ENCODE measurements at regions not wholly inside any gene's neighbourhood (a gene's known extent, or its start where the extent isn't known, plus 50 kb on each side); places are given as distances from the start of the nearest gene placed in this dataset.

DNA sequence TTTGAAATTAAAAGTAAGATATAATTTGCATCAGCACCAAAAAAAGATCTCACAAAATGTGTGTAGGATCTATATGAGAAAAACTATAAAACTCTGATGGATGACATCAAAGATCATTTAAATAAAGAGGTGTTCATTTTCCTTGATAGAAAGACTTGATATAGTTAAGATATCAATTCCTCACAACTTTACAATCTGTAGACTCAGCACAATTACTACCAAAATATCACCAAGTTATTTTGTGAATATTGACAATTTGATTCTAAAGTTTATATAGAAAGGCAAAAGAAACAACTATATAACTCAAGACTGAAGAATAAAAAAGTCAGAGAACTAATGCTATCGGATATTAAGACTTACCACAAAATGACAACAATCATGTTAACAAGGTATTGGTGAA is 638.9 kb downstream of the HS3ST4 start:
- H3K4me3 ChIP-seq (ENCODE audit: low read depth, poor library complexity, severe bottlenecking) = no peak overlapping the region
- WGBS, 2 donors = 88 to 95% methylated on average over 1 of the region's 1 CpG
- intact Hi-C loops (cut with DNase I; ENCODE audit: low total_unique reads) = no loop called here
- no peak for DNase-seq (ENCODE audit: low spot score in 2 of 2)
- no peak for TF ChIP-seq POLR2A (IDR thresholded peaks at IDR 0.05)
- TF ChIP-seq, protein P1, sequence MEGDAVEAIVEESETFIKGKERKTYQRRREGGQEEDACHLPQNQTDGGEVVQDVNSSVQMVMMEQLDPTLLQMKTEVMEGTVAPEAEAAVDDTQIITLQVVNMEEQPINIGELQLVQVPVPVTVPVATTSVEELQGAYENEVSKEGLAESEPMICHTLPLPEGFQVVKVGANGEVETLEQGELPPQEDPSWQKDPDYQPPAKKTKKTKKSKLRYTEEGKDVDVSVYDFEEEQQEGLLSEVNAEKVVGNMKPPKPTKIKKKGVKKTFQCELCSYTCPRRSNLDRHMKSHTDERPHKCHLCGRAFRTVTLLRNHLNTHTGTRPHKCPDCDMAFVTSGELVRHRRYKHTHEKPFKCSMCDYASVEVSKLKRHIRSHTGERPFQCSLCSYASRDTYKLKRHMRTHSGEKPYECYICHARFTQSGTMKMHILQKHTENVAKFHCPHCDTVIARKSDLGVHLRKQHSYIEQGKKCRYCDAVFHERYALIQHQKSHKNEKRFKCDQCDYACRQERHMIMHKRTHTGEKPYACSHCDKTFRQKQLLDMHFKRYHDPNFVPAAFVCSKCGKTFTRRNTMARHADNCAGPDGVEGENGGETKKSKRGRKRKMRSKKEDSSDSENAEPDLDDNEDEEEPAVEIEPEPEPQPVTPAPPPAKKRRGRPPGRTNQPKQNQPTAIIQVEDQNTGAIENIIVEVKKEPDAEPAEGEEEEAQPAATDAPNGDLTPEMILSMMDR (IDR thresholded peaks at IDR 0.05) = no peak

DNA sequence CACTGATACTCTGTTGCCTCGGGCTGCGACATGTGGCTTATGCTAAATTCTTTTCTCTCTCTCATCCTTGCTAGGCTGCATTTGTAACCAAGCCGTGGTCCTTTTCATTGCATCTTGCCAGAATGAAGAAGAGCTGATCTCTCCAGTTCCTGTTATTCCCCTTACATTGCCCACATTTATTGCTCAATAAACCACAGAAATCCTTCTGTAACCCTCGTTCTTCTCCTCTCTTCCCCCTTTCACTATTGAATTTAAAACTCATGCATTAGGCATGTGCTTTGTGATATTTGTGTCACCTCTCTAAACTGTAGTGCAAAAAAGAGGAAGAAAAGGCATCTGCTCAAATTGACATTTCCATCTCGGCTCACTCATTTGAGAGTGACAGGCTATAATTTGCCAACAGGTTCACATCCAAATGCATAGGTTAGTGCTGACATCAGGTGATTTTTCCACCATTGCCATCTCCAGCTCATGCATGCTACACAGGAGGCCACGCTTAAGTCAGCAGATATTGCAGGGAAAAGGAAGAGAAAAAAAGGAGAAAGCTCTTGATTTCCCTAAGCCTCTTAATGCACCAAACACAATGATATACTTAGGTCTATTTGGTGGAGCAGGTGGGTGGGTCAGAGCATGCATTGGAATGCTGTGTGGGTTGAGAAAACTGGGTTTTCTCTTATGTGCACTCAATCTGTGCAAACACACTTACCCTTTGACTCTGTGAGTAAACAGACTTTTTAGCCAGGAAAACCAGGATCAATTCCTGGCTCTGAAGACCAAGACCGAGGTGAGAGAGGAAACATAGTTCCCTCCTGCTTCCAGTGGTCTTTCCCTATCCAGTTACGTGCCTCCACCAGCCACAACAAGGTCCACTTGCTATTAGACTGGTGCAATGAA is 642.7 kb downstream of the HS3ST4 start:
- TF ChIP-seq, protein P1 (IDR thresholded peaks at IDR 0.05) = no peak
- WGBS, 2 donors = 42 to 44% methylated on average over 8 of the region's 8 CpGs
- no peak overlapping the region for H3K4me3 ChIP-seq (ENCODE audit: low read depth, poor library complexity, severe bottlenecking)
- no peak for DNase-seq (ENCODE audit: low spot score in 2 of 2)
- intact Hi-C loops (cut with DNase I; ENCODE audit: low total_unique reads) = no loop called here

DNA sequence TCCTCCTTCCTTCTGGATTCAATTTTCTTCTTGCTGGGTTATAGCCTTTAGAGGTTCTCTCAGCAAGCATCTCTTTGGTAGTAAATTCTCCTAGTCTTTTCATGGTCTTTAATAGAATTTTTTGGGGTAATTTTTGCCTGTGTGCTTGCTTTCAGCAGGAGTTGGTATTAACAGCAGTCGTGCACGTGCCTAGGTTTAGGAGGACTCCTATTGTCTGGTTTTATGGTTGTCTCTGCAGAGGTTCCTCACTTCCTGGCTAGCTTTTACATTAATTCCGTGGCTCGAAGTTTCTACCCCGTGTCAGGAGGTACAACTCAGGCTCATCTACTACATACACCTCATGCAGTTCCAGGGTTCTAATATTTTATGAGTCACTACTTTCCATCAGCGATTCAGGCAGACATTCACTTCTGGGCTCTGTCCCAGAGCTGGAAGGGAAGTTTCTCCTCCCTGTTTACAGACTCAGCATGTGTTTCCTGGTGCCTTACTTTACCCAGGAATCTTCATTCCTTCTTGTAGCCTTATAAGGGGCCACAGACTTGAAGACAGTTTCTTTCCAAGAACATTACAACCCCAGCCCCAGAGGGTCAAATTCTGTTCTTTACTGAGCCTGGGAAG is 643.6 kb downstream of the HS3ST4 start:
- no peak for DNase-seq (ENCODE audit: low spot score in 2 of 2)
- intact Hi-C loops (cut with DNase I; ENCODE audit: low total_unique reads) = no loop called here
- TF ChIP-seq, protein P1 (IDR thresholded peaks at IDR 0.05) = no peak
- no peak for TF ChIP-seq POLR2A (IDR thresholded peaks at IDR 0.05)
- H3K4me3 ChIP-seq (ENCODE audit: low read depth, poor library complexity, severe bottlenecking) = no peak overlapping the region
- 59 to 68% methylated on average over 6 of the region's 6 CpGs for WGBS, 2 donors

DNA sequence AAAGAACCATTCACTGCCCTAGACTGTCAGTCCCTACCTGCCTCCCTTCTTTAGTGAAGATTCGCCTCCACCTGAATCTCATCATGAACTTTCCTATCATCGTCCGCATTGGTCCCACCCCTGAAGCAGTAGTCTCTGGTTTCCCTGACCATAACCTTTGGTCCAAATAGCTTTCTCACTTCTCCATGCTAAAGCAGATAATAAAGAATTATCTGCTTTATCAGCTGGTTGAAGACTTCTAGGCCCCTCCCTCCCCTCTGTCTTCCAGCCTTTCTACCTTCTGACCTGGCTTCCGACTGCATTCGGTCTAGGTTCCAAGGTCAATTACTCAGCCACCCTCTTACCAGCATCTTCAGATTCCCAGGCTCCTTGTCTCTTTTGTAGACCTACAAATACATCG is 650.9 kb downstream of the HS3ST4 start:
- TF ChIP-seq POLR2A (IDR thresholded peaks at IDR 0.05) = no peak
- no peak overlapping the region for H3K4me3 ChIP-seq (ENCODE audit: low read depth, poor library complexity, severe bottlenecking)
- WGBS, 2 donors = 88 to 95% methylated on average over 6 of the region's 6 CpGs
- no peak for DNase-seq (ENCODE audit: low spot score in 2 of 2)
- intact Hi-C loops (cut with DNase I; ENCODE audit: low total_unique reads) = loop anchor here (10.0 kb wide), 1 partner anchor 58 kb away; no protein-coding TSS in a partner anchor

DNA sequence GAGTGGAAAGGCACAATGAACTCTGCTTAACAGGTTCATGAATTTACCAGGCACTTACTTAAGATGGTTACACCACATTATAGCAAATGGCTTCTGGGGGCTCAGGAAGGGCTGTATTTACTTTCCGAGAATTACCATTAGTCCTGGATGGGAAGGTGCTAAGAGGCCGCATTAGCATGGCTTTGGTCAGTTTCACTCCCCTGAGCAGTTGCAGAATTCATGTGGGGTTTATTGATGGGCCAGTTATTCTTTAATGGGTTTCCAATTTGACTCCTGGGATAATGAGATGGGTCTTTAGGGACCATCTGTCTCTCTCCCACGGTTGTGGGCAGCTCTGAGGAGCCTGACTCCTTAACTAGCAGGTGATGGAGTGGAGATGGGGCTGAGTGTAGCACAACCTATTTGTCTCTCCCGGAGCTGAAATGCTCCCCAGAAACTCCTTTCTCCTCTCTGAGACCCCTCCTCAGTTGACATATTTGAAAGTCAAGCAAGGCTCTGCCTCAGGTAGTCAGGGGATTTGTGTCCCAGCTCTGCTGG is 652.5 kb downstream of the HS3ST4 start:
- no peak overlapping the region for H3K4me3 ChIP-seq (ENCODE audit: low read depth, poor library complexity, severe bottlenecking)
- TF ChIP-seq POLR2A (IDR thresholded peaks at IDR 0.05) = no peak
- TF ChIP-seq, protein P1 (IDR thresholded peaks at IDR 0.05) = no peak
- WGBS, 2 donors = 63 to 67% methylated on average over 4 of the region's 4 CpGs
- intact Hi-C loops (cut with DNase I; ENCODE audit: low total_unique reads) = loop anchor here (10.0 kb wide), 1 partner anchor 60 kb away; no protein-coding TSS in a partner anchor
- DNase-seq (ENCODE audit: low spot score in 2 of 2) = no peak

DNA sequence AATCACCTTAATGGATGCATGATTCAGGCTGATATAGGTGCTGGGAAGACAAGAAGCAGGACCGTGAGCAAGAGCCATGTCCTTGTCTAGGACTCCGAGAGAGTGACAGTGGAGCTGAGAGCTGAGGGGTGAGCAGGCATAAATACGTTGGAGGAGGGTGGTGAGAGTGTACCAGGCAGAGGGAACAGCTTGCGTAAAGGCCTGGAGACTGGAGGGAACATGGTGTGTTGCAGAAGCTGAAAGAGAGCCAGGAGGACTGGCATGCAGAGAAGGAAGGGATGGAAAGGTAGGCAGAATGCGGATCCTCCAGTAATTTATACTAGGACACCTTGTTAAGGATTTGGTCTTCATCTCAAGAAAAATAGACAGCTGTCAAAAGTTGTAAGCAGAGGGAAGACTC is 653.2 kb downstream of the HS3ST4 start:
- no peak for DNase-seq (ENCODE audit: low spot score in 2 of 2)
- no peak for TF ChIP-seq POLR2A (IDR thresholded peaks at IDR 0.05)
- TF ChIP-seq, protein P1 (IDR thresholded peaks at IDR 0.05) = no peak
- intact Hi-C loops (cut with DNase I; ENCODE audit: low total_unique reads) = loop anchor here (10.0 kb wide), 1 partner anchor 60 kb away; no protein-coding TSS in a partner anchor
- H3K4me3 ChIP-seq (ENCODE audit: low read depth, poor library complexity, severe bottlenecking) = no peak overlapping the region
- 75 to 82% methylated on average over 5 of the region's 5 CpGs for WGBS, 2 donors
